ENCODE measurements at regions not wholly inside any gene's neighbourhood (a gene's known extent, or its start where the extent isn't known, plus 50 kb on each side); places are given as distances from the start of the nearest gene placed in this dataset.

DNA sequence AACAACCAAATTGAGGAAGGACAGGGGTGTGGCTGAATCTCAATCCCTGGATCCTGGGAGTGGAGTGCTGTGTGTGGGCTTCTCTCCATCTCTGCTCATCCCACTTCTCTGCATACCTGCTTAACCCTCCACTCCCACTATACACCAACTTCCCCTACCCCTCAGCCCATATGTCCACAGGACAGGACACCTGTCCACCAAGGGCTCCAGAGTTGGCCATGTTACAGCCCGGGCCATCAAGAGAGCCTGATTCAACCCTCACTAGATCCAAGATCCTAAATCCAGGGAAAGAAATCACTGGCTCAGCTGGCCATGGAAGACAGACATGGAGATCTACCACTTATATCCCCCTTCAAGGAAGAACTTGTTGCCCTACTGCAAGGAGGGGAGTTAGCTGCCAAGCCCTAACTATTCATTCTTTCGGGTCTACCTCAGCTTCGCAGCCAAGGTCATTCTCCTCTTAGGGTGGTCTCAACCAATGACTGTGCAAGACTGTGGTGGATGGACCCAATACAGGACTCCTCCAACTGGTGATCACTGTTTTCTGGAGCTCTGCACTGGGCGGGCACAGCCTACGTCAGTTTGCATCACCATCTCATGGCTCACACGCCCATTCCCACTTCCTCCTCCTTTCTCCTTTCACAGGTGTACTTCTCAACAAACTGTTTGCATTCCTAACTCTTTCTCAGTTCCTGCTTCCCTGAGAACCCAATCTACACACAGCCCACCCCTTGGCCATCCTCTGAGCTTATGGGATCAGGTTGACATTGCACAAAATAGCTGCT lies 53.7 kb upstream of the ZBTB43 start:
- no peak overlapping the region for H2BK5ac ChIP-seq (ENCODE audit: low read depth, low read length, poor library complexity, severe bottlenecking)
- H2AK5ac ChIP-seq (ENCODE audit: low read depth, low read length): no peak overlapping the region
- ChIA-PET POLR2A (ENCODE audit: unreplicated experiment) (no interaction called here), CTCF (interaction anchor here (1.1 kb wide), 1 partner anchor 21 kb away, joined by 3 read pairs; no protein-coding TSS in a partner anchor)
- no peak overlapping the region for H3K23ac ChIP-seq (ENCODE audit: low read depth, low read length)
- H3K18ac ChIP-seq (ENCODE audit: low read depth, low read length): no peak overlapping the region
- H2BK120ac ChIP-seq (ENCODE audit: low read depth, low read length): no peak overlapping the region
- H3K9ac ChIP-seq (ENCODE audit: low read depth, low read length): no peak overlapping the region
- H2AK9ac ChIP-seq (replicated peaks; ENCODE audit: low read depth, low read length, poor library complexity): no peak overlapping the region
- H3K56ac ChIP-seq (ENCODE audit: extremely low read depth, insufficient read depth, low read length): no peak overlapping the region
- H3K4ac ChIP-seq (ENCODE audit: low read depth, low read length): no peak overlapping the region
- ATAC-seq (ENCODE audit: low read depth) (no peak), DNase-seq (no peak)
- H3K9me1 ChIP-seq (ENCODE audit: insufficient read depth, low read length): no peaks in the 10 kb centered on the region
- no peak for TF ChIP-seq MXI1 (IDR thresholded peaks at IDR 0.05; ENCODE audit: borderline replicate concordance, low read depth, low read length)
- H4K20me1 ChIP-seq (ENCODE audit: insufficient read depth, low read length): no peaks in the 10 kb centered on the region
- H3K4me2 ChIP-seq (ENCODE audit: low read depth, low read length): no peak overlapping the region
- H3K27ac ChIP-seq (ENCODE audit: insufficient read depth, low read length): no peak overlapping the region
- intact Hi-C loops (cut with micrococcal nuclease) (no loop called here), dilution Hi-C loops (cut with HindIII; ENCODE audit: low sequenced_read_pairs, unreplicated experiment) (no loop called here), in situ Hi-C loops (cut with MboI; ENCODE audit: low sequenced_read_pairs) (no loop called here)
- H3K4me3 ChIP-seq (ENCODE audit: insufficient read depth, low read depth, low read length): no peak overlapping the region
- H3K27me3 ChIP-seq (ENCODE audit: control insufficient read depth, insufficient read depth, low read length): peaks cover 18% of the 10 kb centered on the region
- no TSS peak for BruUV-seq (replicated peaks)
- H3K36me3 ChIP-seq (ENCODE audit: control insufficient read depth, insufficient read depth, low read length): no peaks in the 10 kb centered on the region
- WGBS, 2 experiments (ENCODE audit: extremely low coverage in 2 of 2, insufficient read length in 1 of 2): 90% methylated on average over 2 of the region's 6 CpGs; no CpG with 5 or more reads in 1 of the 2 experiments
- no peak overlapping the region for H2BK15ac ChIP-seq (ENCODE audit: low read depth, low read length)
- no peaks in the 10 kb centered on the region for H3K79me1 ChIP-seq (ENCODE audit: low read depth in 1 of 2, low read length in 2 of 2)
- no peak overlapping the region for H2BK20ac ChIP-seq (ENCODE audit: low read depth, low read length)
- no peak overlapping the region for H4K91ac ChIP-seq (ENCODE audit: insufficient read depth, low read depth, low read length)
- H3K9me3 ChIP-seq (ENCODE audit: control insufficient read depth, insufficient read depth, low read length): no peaks in the 10 kb centered on the region
- no peak overlapping the region for H4K8ac ChIP-seq (ENCODE audit: low read depth in 2 of 2, low read length in 2 of 2)
- H2AFZ ChIP-seq (replicated peaks; ENCODE audit: low read length, poor library complexity): no peak overlapping the region
- H4K5ac ChIP-seq (ENCODE audit: low read depth, low read length): no peak overlapping the region
- H3K14ac ChIP-seq (replicated peaks; ENCODE audit: low read depth, low read length): no peak overlapping the region
- H3K4me1 ChIP-seq (ENCODE audit: control insufficient read depth, insufficient read depth, low read length): no peaks in the 10 kb centered on the region

Measured in IMR-90 (cell line).